Astrocyte (in vitro differentiated cells and primary cell): ENCODE measurements at regions not wholly inside any gene's neighbourhood (a gene's known extent, or its start where the extent isn't known, plus 50 kb on each side); places are given as distances from the start of the nearest gene placed in this dataset.

ENCODE experiments used
- DNase-seq: peaks from one replicate; pipeline ENCODE4 v3.0.0-alpha.2; 2010; ENCODE audit warnings: low read depth
- FAIRE-seq: peaks from 2 replicates; lab custom pipeline; 2011; peaks lifted over from hg19 to GRCh38; lab: Jason Lieb, UNC
- H2AFZ ChIP-seq: 2 replicates; pipeline ENCODE4 v1.6.0; 2012; ENCODE audit warnings: low read depth, low read length, inconsistent platforms
- H3K27ac ChIP-seq: 2 replicates; pipeline ENCODE4 v1.5.1; 2011; ENCODE audit warnings: low read depth, low read length, inconsistent platforms
- H3K27me3 ChIP-seq: 2 replicates; pipeline ENCODE4 v1.6.0; 2011; ENCODE audit warnings: low read length, inconsistent platforms; ENCODE audit not compliant: insufficient read depth
- H3K36me3 ChIP-seq: 2 replicates; pipeline ENCODE4 v1.5.1; 2011; ENCODE audit warnings: low read length, inconsistent platforms; ENCODE audit not compliant: insufficient read depth
- H3K4me1 ChIP-seq: 2 replicates; pipeline ENCODE4 v1.5.1; 2011; ENCODE audit warnings: low read length, inconsistent platforms; ENCODE audit not compliant: insufficient read depth
- H3K4me2 ChIP-seq: 2 replicates; pipeline ENCODE4 v1.6.0; 2012; ENCODE audit warnings: low read length, inconsistent platforms
- H3K4me3 ChIP-seq: 2 replicates; pipeline ENCODE4 v1.5.1; 2011; ENCODE audit warnings: low read depth, mild to moderate bottlenecking, low read length, inconsistent platforms; ENCODE audit not compliant: insufficient read depth
- H3K79me2 ChIP-seq: 2 replicates; pipeline ENCODE4 v1.6.0; 2012; ENCODE audit warnings: mild to moderate bottlenecking, low read length, inconsistent platforms; ENCODE audit not compliant: insufficient read depth
- H3K9ac ChIP-seq: 2 replicates; pipeline ENCODE4 v1.6.0; 2012; ENCODE audit warnings: mild to moderate bottlenecking, low read length, inconsistent platforms
- H3K9me3 ChIP-seq: 2 replicates; pipeline ENCODE4 v1.5.1; 2012; ENCODE audit warnings: low read depth, mild to moderate bottlenecking, low read length, inconsistent platforms; ENCODE audit not compliant: insufficient read depth
- H4K20me1 ChIP-seq: 2 replicates; pipeline ENCODE4 v1.6.0; 2012; ENCODE audit warnings: low read length, inconsistent platforms; ENCODE audit not compliant: insufficient read depth
- H3K27ac Mint-ChIP-seq: one replicate; pipeline ENCODE4 v1.8.0; 2021; ENCODE audit warnings: mild to moderate bottlenecking, mixed read lengths; ENCODE audit not compliant: unreplicated experiment
- H3K27me3 Mint-ChIP-seq: one replicate; pipeline ENCODE4 v1.8.0; 2021; ENCODE audit warnings: low read depth, mixed read lengths; ENCODE audit not compliant: unreplicated experiment
- H3K36me3 Mint-ChIP-seq: one replicate; pipeline ENCODE4 v1.8.0; 2021; ENCODE audit warnings: low read depth, mixed read lengths; ENCODE audit not compliant: unreplicated experiment
- H3K4me1 Mint-ChIP-seq: one replicate; pipeline ENCODE4 v1.8.0; 2021; ENCODE audit warnings: low read depth, mixed read lengths; ENCODE audit not compliant: unreplicated experiment
- H3K4me3 Mint-ChIP-seq: one replicate; pipeline ENCODE4 v1.8.0; 2021; ENCODE audit warnings: mild to moderate bottlenecking, moderate library complexity, mixed read lengths; ENCODE audit not compliant: unreplicated experiment
- H3K9me3 Mint-ChIP-seq: one replicate; pipeline ENCODE4 v1.8.0; 2021; ENCODE audit warnings: mild to moderate bottlenecking, mixed read lengths; ENCODE audit not compliant: unreplicated experiment
- CTCF ChIP-seq: IDR thresholded peaks from 2 replicates; pipeline ENCODE4 v1.5.1; 2011; ENCODE audit warnings: low read depth, mild to moderate bottlenecking, inconsistent platforms, low read length, moderate library complexity; ENCODE audit not compliant: insufficient read depth
- EZH2 ChIP-seq: IDR thresholded peaks from 2 replicates; pipeline ENCODE4 v1.6.1; 2012; ENCODE audit warnings: mild to moderate bottlenecking, low read length, inconsistent platforms; ENCODE audit not compliant: insufficient read depth

DNA sequence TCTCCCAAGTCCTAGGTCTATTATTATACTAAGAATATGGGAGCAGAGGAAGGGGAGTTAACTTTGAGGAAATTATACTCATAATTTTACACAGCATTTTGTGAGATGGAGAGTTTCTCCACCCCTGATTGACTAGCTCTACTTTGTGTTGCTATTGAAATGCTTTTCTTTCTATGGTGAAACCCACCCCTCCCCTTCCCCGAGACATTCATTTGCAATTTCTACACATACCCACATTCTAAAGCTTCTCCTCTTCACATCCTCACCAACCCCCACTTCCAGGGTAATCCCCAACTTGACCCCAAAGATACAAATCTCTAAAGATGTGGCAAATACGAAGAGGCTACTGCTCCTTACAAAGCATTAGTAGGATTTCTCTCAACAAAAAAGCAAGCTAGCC is 992.2 kb downstream of the BCL11A start:
- Mint-ChIP-seq H3K27me3 (no peaks in the 10 kb centered on the region), H3K4me3 (no peak overlapping the region), H3K36me3 (no peaks in the 10 kb centered on the region), H3K4me1 (no peaks in the 10 kb centered on the region), H3K27ac (no peak overlapping the region), H3K9me3 (no peaks in the 10 kb centered on the region)
- Histone ChIP-seq H3K9ac (no peak overlapping the region), H3K27me3 (no peaks in the 10 kb centered on the region), H3K27ac (no peak overlapping the region), H3K36me3 (no peaks in the 10 kb centered on the region), H3K79me2 (no peaks in the 10 kb centered on the region), H3K4me2 (no peak overlapping the region), H3K4me3 (no peak overlapping the region), H3K4me1 (no peaks in the 10 kb centered on the region), H3K9me3 (no peaks in the 10 kb centered on the region), H2AFZ (no peak overlapping the region), H4K20me1 (no peaks in the 10 kb centered on the region)
- TF ChIP-seq CTCF, result no peak
- TF ChIP-seq EZH2, result no peak
- FAIRE-seq, result no peak
- no peak for DNase-seq

GRCh38 chr2:59560769-59561168 is 992.7 kb downstream of the BCL11A start:
- FAIRE-seq (no peak), DNase-seq (no peak)
- Histone ChIP-seq H3K9ac (no peak overlapping the region), H3K4me3 (no peak overlapping the region), H3K36me3 (no peaks in the 10 kb centered on the region), H3K4me1 (no peaks in the 10 kb centered on the region), H4K20me1 (no peaks in the 10 kb centered on the region), H2AFZ (no peak overlapping the region), H3K27me3 (no peaks in the 10 kb centered on the region), H3K4me2 (no peak overlapping the region), H3K27ac (no peak overlapping the region), H3K9me3 (no peaks in the 10 kb centered on the region), H3K79me2 (no peaks in the 10 kb centered on the region)
- Mint-ChIP-seq H3K36me3 (no peaks in the 10 kb centered on the region), H3K4me3 (no peak overlapping the region), H3K9me3 (no peaks in the 10 kb centered on the region), H3K27me3 (no peaks in the 10 kb centered on the region), H3K27ac (no peak overlapping the region), H3K4me1 (no peaks in the 10 kb centered on the region)
- TF ChIP-seq EZH2 (no peak), CTCF (no peak)

GRCh38 chr2:59540864-59541263 is 1012.6 kb downstream of the BCL11A start:
- Mint-ChIP-seq H3K27me3 (no peaks in the 10 kb centered on the region), H3K27ac (no peak overlapping the region), H3K4me3 (no peak overlapping the region), H3K9me3 (no peaks in the 10 kb centered on the region), H3K36me3 (no peaks in the 10 kb centered on the region), H3K4me1 (no peaks in the 10 kb centered on the region)
- Histone ChIP-seq H3K27me3 (no peaks in the 10 kb centered on the region), H3K4me3 (no peak overlapping the region), H3K79me2 (no peaks in the 10 kb centered on the region), H3K9ac (no peak overlapping the region), H3K27ac (no peak overlapping the region), H4K20me1 (no peaks in the 10 kb centered on the region), H3K4me2 (no peak overlapping the region), H3K9me3 (no peaks in the 10 kb centered on the region), H2AFZ (no peak overlapping the region), H3K4me1 (no peaks in the 10 kb centered on the region), H3K36me3 (no peaks in the 10 kb centered on the region)
- TF ChIP-seq CTCF, result no peak
- no peak for TF ChIP-seq EZH2
- FAIRE-seq (no peak), DNase-seq (no peak)
